ENCODE measurements at regions not wholly inside any gene's neighbourhood (a gene's known extent, or its start where the extent isn't known, plus 50 kb on each side); places are given as distances from the start of the nearest gene placed in this dataset.

DNA sequence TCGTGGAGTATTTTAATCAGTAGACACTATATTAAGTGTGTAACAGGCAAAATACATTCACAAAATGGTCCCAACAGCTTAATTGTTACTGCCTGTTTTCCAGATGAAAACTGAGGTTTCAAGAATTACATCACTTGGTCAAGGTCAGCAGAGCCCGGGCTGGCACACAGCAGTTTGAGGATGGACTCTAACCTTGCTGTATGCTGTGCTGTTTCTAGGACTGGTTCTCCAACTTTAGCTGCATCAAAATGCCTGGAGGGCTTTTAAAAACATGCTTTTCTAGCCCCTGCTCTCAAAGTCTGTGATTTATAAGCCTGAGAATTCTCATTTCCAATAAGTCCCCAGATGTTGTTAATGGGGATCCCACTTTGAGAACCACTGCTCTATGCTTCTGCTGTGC, 247.1 kb upstream of the FZD8 start:
- no peaks in the 10 kb centered on the region for H3K79me2 ChIP-seq (ENCODE audit: insufficient read depth, low read length)
- DNase-seq (ENCODE audit: insufficient read length, low spot score, missing footprints) = no peak
- H2AFZ ChIP-seq (ENCODE audit: low read length) = no peak overlapping the region
- H3K4me2 ChIP-seq (ENCODE audit: insufficient read depth, low read length) = no peak overlapping the region
- H3K4me1 ChIP-seq (ENCODE audit: insufficient read depth, low read length) = no peaks in the 10 kb centered on the region
- no peaks in the 10 kb centered on the region for H3K9me3 ChIP-seq (ENCODE audit: low read depth, low read length)
- H3K36me3 ChIP-seq (ENCODE audit: insufficient read depth, low read length) = no peaks in the 10 kb centered on the region
- H4K20me1 ChIP-seq (ENCODE audit: insufficient read depth, low read length) = no peaks in the 10 kb centered on the region
- H3K27ac ChIP-seq (ENCODE audit: low read depth, low read length) = no peak overlapping the region
- no peak overlapping the region for H3K4me3 ChIP-seq (ENCODE audit: insufficient read depth, low read length)
- TF ChIP-seq, protein P1, sequence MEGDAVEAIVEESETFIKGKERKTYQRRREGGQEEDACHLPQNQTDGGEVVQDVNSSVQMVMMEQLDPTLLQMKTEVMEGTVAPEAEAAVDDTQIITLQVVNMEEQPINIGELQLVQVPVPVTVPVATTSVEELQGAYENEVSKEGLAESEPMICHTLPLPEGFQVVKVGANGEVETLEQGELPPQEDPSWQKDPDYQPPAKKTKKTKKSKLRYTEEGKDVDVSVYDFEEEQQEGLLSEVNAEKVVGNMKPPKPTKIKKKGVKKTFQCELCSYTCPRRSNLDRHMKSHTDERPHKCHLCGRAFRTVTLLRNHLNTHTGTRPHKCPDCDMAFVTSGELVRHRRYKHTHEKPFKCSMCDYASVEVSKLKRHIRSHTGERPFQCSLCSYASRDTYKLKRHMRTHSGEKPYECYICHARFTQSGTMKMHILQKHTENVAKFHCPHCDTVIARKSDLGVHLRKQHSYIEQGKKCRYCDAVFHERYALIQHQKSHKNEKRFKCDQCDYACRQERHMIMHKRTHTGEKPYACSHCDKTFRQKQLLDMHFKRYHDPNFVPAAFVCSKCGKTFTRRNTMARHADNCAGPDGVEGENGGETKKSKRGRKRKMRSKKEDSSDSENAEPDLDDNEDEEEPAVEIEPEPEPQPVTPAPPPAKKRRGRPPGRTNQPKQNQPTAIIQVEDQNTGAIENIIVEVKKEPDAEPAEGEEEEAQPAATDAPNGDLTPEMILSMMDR (IDR thresholded peaks at IDR 0.05; ENCODE audit: extremely low read depth, low read depth, low read length) = no peak
- H3K27me3 ChIP-seq (ENCODE audit: insufficient read depth, low read length) = no peaks in the 10 kb centered on the region

GRCh38 chr10:35888400-35888799, 246.3 kb upstream of the FZD8 start:
- Histone ChIP-seq H3K4me3 (ENCODE audit: insufficient read depth, low read length) (no peak overlapping the region), H2AFZ (ENCODE audit: low read length) (no peak overlapping the region), H3K79me2 (ENCODE audit: insufficient read depth, low read length) (no peaks in the 10 kb centered on the region), H3K4me1 (ENCODE audit: insufficient read depth, low read length) (no peaks in the 10 kb centered on the region), H3K27ac (ENCODE audit: low read depth, low read length) (no peak overlapping the region), H4K20me1 (ENCODE audit: insufficient read depth, low read length) (no peaks in the 10 kb centered on the region), H3K27me3 (ENCODE audit: insufficient read depth, low read length) (no peaks in the 10 kb centered on the region), H3K4me2 (ENCODE audit: insufficient read depth, low read length) (no peak overlapping the region), H3K9me3 (ENCODE audit: low read depth, low read length) (no peaks in the 10 kb centered on the region), H3K36me3 (ENCODE audit: insufficient read depth, low read length) (no peaks in the 10 kb centered on the region)
- no peak for DNase-seq (ENCODE audit: insufficient read length, low spot score, missing footprints)
- TF ChIP-seq, protein P1 (IDR thresholded peaks at IDR 0.05; ENCODE audit: extremely low read depth, low read depth, low read length) = no peak

- no peak overlapping the region for H3K4me3 ChIP-seq (ENCODE audit: insufficient read depth, low read length)
- no peak overlapping the region for H2AFZ ChIP-seq (ENCODE audit: low read length)
- H3K4me2 ChIP-seq (ENCODE audit: insufficient read depth, low read length) = no peak overlapping the region
- no peaks in the 10 kb centered on the region for H3K9me3 ChIP-seq (ENCODE audit: low read depth, low read length)
- H3K27me3 ChIP-seq (ENCODE audit: insufficient read depth, low read length) = no peaks in the 10 kb centered on the region
- TF ChIP-seq, protein P1 (IDR thresholded peaks at IDR 0.05; ENCODE audit: extremely low read depth, low read depth, low read length) = no peak
- H3K79me2 ChIP-seq (ENCODE audit: insufficient read depth, low read length) = no peaks in the 10 kb centered on the region
- H3K27ac ChIP-seq (ENCODE audit: low read depth, low read length) = no peak overlapping the region
- H3K4me1 ChIP-seq (ENCODE audit: insufficient read depth, low read length) = no peaks in the 10 kb centered on the region
- no peaks in the 10 kb centered on the region for H4K20me1 ChIP-seq (ENCODE audit: insufficient read depth, low read length)
- H3K36me3 ChIP-seq (ENCODE audit: insufficient read depth, low read length) = no peaks in the 10 kb centered on the region
- DNase-seq (ENCODE audit: insufficient read length, low spot score, missing footprints) = no peak
These were observed 245.6 kb upstream of the FZD8 start for GRCh38 chr10:35887685-35888084.

DNA sequence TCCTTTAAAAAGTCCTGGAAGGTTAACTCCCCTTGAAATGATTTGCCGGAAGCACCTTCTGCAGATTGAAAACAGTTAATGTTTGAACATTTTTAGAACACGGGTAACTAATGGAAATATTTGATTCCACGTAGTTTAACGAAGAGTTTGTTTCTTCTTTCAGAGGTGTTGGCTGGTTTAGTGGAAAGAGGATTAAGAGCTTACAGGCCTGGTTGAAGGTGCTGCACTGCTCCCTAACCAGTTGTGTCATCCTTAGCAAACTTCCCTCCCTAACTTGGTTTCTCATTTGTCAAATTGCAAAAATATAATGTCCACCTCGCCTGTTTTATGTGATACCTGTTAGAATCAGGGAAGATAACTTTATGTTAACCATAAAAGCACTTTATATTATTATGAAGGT, 243.0 kb upstream of the FZD8 start:
- Histone ChIP-seq H3K4me1 (ENCODE audit: insufficient read depth, low read length) (no peaks in the 10 kb centered on the region), H3K79me2 (ENCODE audit: insufficient read depth, low read length) (no peaks in the 10 kb centered on the region)

More for the DNA sequence above, 243.0 kb upstream of the FZD8 start:
- H3K4me3 ChIP-seq (ENCODE audit: insufficient read depth, low read length) = no peak overlapping the region
- no peaks in the 10 kb centered on the region for H4K20me1 ChIP-seq (ENCODE audit: insufficient read depth, low read length)
- H3K27me3 ChIP-seq (ENCODE audit: insufficient read depth, low read length) = no peaks in the 10 kb centered on the region
- H3K27ac ChIP-seq (ENCODE audit: low read depth, low read length) = no peak overlapping the region
- no peak overlapping the region for H3K4me2 ChIP-seq (ENCODE audit: insufficient read depth, low read length)
- H2AFZ ChIP-seq (ENCODE audit: low read length) = no peak overlapping the region
- DNase-seq (ENCODE audit: insufficient read length, low spot score, missing footprints) = no peak
- no peaks in the 10 kb centered on the region for H3K9me3 ChIP-seq (ENCODE audit: low read depth, low read length)
- H3K36me3 ChIP-seq (ENCODE audit: insufficient read depth, low read length) = no peaks in the 10 kb centered on the region
- TF ChIP-seq, protein P1 (IDR thresholded peaks at IDR 0.05; ENCODE audit: extremely low read depth, low read depth, low read length) = no peak

Data from osteoblast (primary cell).